Retinal pigment epithelial cell (primary cell): ENCODE measurements at regions not wholly inside any gene's neighbourhood (a gene's known extent, or its start where the extent isn't known, plus 50 kb on each side); places are given as distances from the start of the nearest gene placed in this dataset.

ENCODE experiments used
- DNase-seq: peaks from one replicate; pipeline ENCODE4 v3.0.0-alpha.2; 2010; ENCODE audit warnings: low read depth
- H3K4me3 ChIP-seq: 2 replicates; pipeline ENCODE4 v1.5.1; 2011; ENCODE audit warnings: mild to moderate bottlenecking, low read length, control low read depth, moderate library complexity
- TF ChIP-seq, protein P1 (sequence below): conservative IDR thresholded peaks from 2 replicates; pipeline ENCODE4 v1.5.1; 2011; ENCODE audit warnings: low read depth, low read length, control low read depth, inconsistent platforms

GRCh38 chr6:120514544-120514943, 819.7 kb downstream of the TBC1D32 start:
- TF ChIP-seq, protein P1, sequence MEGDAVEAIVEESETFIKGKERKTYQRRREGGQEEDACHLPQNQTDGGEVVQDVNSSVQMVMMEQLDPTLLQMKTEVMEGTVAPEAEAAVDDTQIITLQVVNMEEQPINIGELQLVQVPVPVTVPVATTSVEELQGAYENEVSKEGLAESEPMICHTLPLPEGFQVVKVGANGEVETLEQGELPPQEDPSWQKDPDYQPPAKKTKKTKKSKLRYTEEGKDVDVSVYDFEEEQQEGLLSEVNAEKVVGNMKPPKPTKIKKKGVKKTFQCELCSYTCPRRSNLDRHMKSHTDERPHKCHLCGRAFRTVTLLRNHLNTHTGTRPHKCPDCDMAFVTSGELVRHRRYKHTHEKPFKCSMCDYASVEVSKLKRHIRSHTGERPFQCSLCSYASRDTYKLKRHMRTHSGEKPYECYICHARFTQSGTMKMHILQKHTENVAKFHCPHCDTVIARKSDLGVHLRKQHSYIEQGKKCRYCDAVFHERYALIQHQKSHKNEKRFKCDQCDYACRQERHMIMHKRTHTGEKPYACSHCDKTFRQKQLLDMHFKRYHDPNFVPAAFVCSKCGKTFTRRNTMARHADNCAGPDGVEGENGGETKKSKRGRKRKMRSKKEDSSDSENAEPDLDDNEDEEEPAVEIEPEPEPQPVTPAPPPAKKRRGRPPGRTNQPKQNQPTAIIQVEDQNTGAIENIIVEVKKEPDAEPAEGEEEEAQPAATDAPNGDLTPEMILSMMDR: no peak
- DNase-seq: no peak
- no peak overlapping the region for H3K4me3 ChIP-seq

DNA sequence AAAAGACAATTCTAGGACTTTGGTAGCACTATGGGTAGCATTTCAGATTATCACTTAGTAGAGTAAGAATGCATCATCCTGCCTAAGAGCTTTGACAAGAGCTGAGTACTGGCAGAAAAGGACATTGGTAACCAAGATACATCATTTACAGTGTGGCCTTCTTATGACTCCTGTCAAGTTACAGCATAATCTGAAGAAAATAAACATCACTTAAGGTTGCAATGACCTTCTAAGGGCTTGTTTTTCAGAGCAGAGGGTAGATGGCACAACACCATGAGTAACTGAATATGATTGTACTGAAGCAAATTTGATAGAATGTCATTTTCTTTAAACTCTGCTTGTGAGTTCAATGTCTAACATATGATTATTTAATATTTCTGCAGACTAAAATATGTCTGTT, 822.6 kb downstream of the TBC1D32 start:
- DNase-seq: no peak
- H3K4me3 ChIP-seq: no peak overlapping the region
- TF ChIP-seq, protein P1: no peak

DNA sequence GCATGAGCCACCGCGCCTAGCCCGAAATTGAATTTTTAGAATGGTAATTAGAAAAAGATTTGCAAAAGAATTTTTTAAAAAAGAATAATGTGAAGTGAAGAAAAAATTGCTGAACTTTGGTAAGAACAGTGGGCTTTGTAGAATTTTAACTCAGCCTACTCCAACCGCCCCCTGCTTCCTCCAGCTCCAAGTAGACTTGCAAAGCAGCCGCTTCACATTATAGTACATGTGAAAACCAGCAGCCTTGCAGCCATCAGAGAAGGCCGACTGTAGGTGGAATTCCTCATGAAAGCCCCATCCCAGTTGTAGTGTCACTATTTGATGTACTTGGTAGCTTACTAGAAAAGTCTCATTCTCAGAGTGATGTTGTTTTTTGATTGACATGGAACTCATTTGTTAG, 835.6 kb downstream of the TBC1D32 start:
- DNase-seq: no peak
- no peak overlapping the region for H3K4me3 ChIP-seq
- TF ChIP-seq, protein P1: no peak

- no peak for DNase-seq
- TF ChIP-seq, protein P1: no peak
- H3K4me3 ChIP-seq: no peak overlapping the region
These were observed 837.6 kb downstream of the TBC1D32 start for GRCh38 chr6:120496661-120497060.

DNA sequence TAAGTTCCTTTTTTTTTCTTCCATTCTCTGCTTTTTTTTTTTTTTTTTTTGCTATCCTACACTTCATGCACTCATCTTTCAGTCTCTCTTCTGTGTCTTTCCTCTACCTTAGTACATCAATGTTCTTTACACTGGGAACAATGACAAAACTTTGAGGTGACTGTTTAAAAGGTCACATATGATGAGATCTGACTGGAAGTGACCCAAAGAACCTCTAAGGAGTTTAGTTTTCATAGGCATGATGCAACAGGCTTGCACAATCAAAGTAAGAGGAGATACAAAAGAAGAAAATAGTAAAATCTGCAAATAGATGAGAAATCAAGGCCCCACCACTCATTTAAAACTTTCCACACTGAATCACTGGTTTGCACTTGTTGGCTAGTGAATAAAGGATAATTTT, 840.8 kb downstream of the TBC1D32 start:
- no peak for DNase-seq
- H3K4me3 ChIP-seq: no peak overlapping the region
- TF ChIP-seq, protein P1: no peak

DNA sequence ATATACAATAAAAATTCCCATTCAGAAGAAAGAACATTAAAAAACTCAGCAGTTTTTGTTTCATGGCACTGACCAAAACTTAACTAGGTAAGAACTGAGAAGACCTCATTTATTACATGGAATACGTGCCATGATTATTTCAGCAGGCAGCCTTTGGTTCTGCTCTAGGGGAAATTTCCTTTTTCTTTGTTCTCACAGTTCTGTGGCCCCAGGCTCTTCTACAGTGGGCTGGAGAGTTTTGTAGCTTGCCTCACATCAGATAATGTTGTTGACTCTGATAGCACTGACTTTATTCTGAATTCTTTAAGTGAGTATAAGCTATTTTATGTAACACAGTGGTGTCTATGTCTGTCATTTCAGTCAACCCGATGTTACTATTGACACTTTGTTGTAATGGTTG, 844.3 kb downstream of the TBC1D32 start:
- TF ChIP-seq, protein P1: no peak
- H3K4me3 ChIP-seq: no peak overlapping the region

DNA sequence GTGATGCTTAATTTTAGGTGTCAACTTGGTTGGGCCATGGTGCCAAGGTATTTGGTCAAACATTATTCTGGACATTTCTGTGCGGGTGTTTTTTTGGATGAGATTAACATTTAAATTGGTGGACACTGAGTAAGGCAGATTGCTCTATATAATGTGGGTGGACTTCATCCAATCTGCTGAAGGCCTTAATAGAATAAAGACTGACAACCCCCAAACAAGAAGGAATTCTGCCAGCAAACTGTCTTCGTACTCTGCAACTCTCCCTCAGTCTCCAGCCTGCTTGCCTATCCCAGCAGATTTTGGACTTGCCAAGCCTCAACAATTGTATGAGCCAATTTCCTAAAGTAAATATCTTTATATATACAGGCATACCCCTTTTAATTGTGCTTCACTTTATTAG, 850.1 kb downstream of the TBC1D32 start:
- H3K4me3 ChIP-seq: no peak overlapping the region
- DNase-seq: no peak
- TF ChIP-seq, protein P1: no peak

More for the DNA sequence above, 844.3 kb downstream of the TBC1D32 start:
- no peak for DNase-seq
